C4-2B (cell line): ENCODE measurements at regions not wholly inside any gene's neighbourhood (a gene's known extent, or its start where the extent isn't known, plus 50 kb on each side); places are given as distances from the start of the nearest gene placed in this dataset.

Experiments used
- CTCF ChIP-seq: fragments of 450-650 bp; conservative IDR thresholded peaks from 2 replicates; pipeline ENCODE4 v1.5.1; 2017; ENCODE audit warnings: mild to moderate bottlenecking
- ZFX ChIP-seq: fragments of 450-650 bp; IDR thresholded peaks from 2 replicates; pipeline ENCODE4 v1.6.1; 2017

- TF ChIP-seq CTCF (no peak), ZFX (no peak)
Measured at GRCh38 chr6:146944809-146945208, 259.4 kb upstream of the STXBP5 start.
